Kidney epithelial cell (primary cell): ENCODE measurements at regions not wholly inside any gene's neighbourhood (a gene's known extent, or its start where the extent isn't known, plus 50 kb on each side); places are given as distances from the start of the nearest gene placed in this dataset.

Experiments
- DNase-seq: peaks from one replicate; pipeline ENCODE4 v3.0.0-alpha.2; 2010; ENCODE audit warnings: low read depth
- H3K27me3 ChIP-seq: 2 replicates; pipeline ENCODE4 v1.6.0; 2011; ENCODE audit warnings: low read length; ENCODE audit not compliant: control insufficient read depth, insufficient read depth
- H3K36me3 ChIP-seq: 2 replicates; pipeline ENCODE4 v1.5.1; 2011; ENCODE audit warnings: low read length; ENCODE audit not compliant: control insufficient read depth, insufficient read depth
- H3K4me3 ChIP-seq: 2 replicates; pipeline ENCODE4 v1.5.1; 2011; ENCODE audit warnings: low read depth, mild to moderate bottlenecking, control low read depth, low read length
- TF ChIP-seq, protein P1 (sequence below): IDR thresholded peaks from 2 replicates; pipeline ENCODE4 v1.5.1; 2011; ENCODE audit warnings: mild to moderate bottlenecking, moderate library complexity, low read length, control low read depth, inconsistent platforms; ENCODE audit not compliant: insufficient read depth, poor library complexity, severe bottlenecking

DNA sequence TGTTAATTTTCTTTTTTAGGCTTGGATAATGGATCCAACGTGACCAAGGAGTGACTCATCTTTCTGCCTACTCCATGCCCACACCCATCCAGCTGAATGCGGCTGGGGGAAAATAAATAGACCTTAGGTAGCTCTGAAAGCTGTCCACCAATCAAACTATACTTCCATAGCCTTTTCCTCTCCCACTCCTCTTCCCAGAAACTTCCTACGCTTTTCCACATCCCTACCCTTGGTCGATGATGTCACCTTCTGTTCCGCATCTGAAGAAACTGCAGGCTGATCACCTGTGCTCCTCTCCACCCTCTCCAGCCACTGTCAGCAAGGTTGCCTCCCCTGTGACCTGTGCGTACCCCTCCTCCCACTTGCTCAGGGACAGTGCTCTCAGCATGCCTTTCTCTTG is 359.8 kb upstream of the KLF6 start:
- TF ChIP-seq, protein P1, sequence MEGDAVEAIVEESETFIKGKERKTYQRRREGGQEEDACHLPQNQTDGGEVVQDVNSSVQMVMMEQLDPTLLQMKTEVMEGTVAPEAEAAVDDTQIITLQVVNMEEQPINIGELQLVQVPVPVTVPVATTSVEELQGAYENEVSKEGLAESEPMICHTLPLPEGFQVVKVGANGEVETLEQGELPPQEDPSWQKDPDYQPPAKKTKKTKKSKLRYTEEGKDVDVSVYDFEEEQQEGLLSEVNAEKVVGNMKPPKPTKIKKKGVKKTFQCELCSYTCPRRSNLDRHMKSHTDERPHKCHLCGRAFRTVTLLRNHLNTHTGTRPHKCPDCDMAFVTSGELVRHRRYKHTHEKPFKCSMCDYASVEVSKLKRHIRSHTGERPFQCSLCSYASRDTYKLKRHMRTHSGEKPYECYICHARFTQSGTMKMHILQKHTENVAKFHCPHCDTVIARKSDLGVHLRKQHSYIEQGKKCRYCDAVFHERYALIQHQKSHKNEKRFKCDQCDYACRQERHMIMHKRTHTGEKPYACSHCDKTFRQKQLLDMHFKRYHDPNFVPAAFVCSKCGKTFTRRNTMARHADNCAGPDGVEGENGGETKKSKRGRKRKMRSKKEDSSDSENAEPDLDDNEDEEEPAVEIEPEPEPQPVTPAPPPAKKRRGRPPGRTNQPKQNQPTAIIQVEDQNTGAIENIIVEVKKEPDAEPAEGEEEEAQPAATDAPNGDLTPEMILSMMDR = no peak
- no peaks in the 10 kb centered on the region for H3K36me3 ChIP-seq
- DNase-seq = no peak
- H3K27me3 ChIP-seq = no peaks in the 10 kb centered on the region
- no peak overlapping the region for H3K4me3 ChIP-seq

DNA sequence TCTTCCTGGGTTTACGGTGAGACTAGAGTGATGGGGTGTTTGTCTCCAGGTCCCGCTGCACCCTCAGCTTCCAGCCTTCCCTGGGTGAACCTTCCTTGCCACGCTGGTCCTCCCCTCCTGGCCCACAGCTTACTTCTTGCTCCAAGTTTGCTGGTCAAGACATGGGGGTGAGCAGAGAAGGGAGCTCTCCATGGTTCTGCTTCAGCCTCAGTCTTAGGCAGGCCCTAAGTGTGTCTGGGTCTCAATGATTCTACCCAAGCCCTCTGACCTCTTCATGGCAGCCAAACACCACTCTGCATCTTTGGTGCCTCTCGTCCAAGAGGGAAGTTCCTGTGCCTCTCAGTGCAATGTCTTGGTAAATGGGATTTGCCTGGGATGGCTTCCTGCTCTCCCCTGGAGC is 356.5 kb upstream of the KLF6 start:
- Histone ChIP-seq H3K4me3 (no peak overlapping the region), H3K36me3 (no peaks in the 10 kb centered on the region), H3K27me3 (no peaks in the 10 kb centered on the region)
- TF ChIP-seq, protein P1 = no peak
- DNase-seq = no peak

DNA sequence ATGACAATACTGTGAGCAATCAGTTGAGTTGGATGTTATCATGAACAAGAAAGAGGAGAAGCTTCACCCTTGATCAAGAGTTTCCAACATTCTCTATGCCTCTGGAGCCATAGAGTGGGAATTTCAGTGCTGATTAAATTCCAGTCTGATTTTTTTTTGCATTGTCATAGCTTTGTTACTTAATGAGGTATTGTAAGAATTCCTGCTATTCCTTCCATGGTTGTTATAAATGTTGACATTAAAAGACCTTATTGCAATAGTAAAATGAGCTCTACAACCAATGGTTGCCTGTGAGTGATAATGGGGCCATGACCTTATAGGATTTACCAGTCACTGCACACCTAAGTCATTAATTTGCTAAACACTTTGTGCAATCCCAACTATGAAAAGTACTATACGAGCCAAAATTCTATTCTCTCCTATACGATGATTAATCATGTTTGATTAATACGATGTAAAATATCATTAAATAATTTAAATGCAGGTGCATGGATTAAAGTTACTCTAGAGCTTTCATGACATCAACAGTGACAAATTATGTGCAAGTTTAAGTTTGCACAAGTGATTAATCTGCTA is 353.2 kb upstream of the KLF6 start:
- Histone ChIP-seq H3K36me3 (no peaks in the 10 kb centered on the region), H3K4me3 (no peak overlapping the region), H3K27me3 (no peaks in the 10 kb centered on the region)
- TF ChIP-seq, protein P1 = no peak
- no peak for DNase-seq

DNA sequence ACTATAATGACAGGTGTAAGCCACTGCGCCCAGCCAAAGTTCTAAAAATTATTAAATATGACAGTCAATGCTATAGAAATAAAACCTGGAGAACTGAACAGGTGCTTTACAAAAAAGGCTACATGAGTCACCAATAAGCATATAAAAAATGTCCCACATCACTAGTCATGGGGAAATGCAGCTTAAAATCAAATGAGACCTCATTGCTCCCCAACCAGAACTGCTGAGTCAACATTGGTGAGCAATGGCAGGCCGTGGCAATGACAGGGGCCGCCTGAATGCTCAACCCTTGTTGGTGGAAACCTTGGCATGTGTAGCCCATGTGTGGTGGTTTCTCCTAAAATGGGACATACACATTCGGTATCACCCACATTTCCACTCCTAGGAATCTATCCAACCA is 352.3 kb upstream of the KLF6 start:
- Histone ChIP-seq H3K36me3 (no peaks in the 10 kb centered on the region), H3K27me3 (no peaks in the 10 kb centered on the region), H3K4me3 (no peak overlapping the region)
- TF ChIP-seq, protein P1 = no peak
- DNase-seq = no peak

DNA sequence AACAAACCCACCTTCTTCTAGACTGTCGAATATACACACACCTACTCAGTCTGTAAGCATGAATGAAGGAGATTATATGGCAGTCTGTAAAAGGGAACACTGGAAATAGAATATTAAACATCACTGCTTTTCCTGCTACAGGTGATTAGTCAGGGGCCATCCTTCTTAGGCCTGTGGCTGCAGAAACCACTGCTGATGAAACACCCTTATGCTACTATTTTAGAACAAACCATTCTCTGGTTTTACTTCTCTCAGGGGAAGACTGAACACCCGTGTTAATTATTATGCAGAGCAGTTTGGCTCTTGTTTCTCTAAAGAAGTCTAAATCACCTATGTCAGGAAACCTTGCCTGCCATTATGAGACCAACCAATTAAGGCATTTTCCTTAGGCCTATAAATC is 351.1 kb upstream of the KLF6 start:
- no peaks in the 10 kb centered on the region for H3K27me3 ChIP-seq
- TF ChIP-seq, protein P1 = no peak
- no peak for DNase-seq
- no peaks in the 10 kb centered on the region for H3K36me3 ChIP-seq
- no peak overlapping the region for H3K4me3 ChIP-seq

DNA sequence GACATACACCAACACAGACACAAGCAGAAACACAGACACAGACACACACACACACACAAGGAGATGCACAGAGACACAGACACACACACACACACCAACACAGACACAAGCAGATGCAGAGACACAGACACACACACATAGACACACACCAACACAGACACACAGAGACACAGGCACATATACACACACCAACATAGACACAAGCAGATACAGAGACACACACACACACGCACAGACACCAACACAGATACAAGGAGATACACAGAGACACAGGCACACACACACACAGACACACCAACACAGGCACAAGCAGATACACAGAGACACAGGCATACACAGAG is 347.2 kb upstream of the KLF6 start:
- Histone ChIP-seq H3K36me3 (no peaks in the 10 kb centered on the region), H3K4me3 (no peak overlapping the region), H3K27me3 (no peaks in the 10 kb centered on the region)
- no peak for DNase-seq
- TF ChIP-seq, protein P1 = no peak
